T-helper 1 cell treated with Interleukin-12 subunit alpha and Interleukin-12 subunit beta and Interleukin-4 antibody, amounts not matched to agents 30 μg/mL and 1 μg/mL, for 36 hours (primary cell): ENCODE measurements at regions not wholly inside any gene's neighbourhood (a gene's known extent, or its start where the extent isn't known, plus 50 kb on each side); places are given as distances from the start of the nearest gene placed in this dataset.

ENCODE experiments used
- H3K27ac Mint-ChIP-seq: one replicate; pipeline ENCODE4 v1.8.0; 2021; ENCODE audit warnings: mild to moderate bottlenecking, mixed read lengths
- H3K27me3 Mint-ChIP-seq: one replicate; pipeline ENCODE4 v1.8.0; 2021; ENCODE audit warnings: low read depth, mixed read lengths
- H3K36me3 Mint-ChIP-seq: one replicate; pipeline ENCODE4 v1.8.0; 2021; ENCODE audit warnings: low read depth, mixed read lengths
- H3K4me1 Mint-ChIP-seq: one replicate; pipeline ENCODE4 v1.8.0; 2021; ENCODE audit warnings: low read depth, mixed read lengths
- H3K4me3 Mint-ChIP-seq: one replicate; pipeline ENCODE4 v1.8.0; 2021; ENCODE audit warnings: mild to moderate bottlenecking, moderate library complexity, mixed read lengths
- H3K9me3 Mint-ChIP-seq: one replicate; pipeline ENCODE4 v1.8.0; 2021; ENCODE audit warnings: mixed read lengths

DNA sequence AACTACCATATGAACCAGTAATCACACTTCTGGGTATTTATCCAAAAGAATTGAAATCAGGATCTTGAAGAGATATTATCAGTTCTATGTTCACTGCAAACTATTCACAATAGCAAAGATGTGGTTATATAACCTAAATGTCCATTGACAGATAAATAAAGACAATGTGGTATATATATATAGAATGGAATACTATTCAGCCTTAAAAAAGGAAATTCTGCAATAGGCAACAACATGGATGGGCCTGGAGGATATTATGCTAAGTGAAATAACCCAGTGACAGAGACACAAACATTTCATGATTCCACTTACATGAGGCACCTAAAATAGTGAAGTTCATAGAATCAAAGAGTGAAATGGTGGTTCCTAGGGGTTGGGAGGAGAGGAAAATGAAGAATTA, 90.6 kb upstream of the CDK1 start:
- no peaks in the 10 kb centered on the region for H3K27me3 Mint-ChIP-seq
- no peak overlapping the region for H3K27ac Mint-ChIP-seq
- peaks cover 16% of the 10 kb centered on the region for H3K4me1 Mint-ChIP-seq
- peaks cover 12% of the 10 kb centered on the region for H3K9me3 Mint-ChIP-seq
- peaks cover 29% of the 10 kb centered on the region for H3K36me3 Mint-ChIP-seq
- H3K4me3 Mint-ChIP-seq, result no peak overlapping the region

DNA sequence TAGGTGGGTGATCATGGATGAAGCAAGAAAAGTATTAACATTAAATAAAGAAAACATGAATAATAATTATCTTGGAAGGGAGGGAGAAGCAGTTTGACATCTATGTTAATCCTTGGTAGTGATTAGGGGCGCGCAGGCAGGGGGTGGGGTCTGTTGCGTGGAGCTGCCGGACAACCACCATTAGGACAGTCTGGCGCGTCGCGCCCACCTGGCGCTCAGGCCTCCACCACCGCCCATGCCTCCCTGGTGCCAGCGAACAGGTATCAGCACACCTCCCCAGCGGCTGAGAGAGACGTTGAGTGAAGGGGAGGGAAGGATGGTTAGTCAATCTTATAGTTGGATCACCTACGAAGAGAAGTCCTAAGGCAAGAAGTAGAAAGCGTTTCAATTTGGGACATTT, 94.2 kb upstream of the CDK1 start:
- peaks cover 9% of the 10 kb centered on the region for H3K9me3 Mint-ChIP-seq
- no peak overlapping the region for H3K4me3 Mint-ChIP-seq
- peaks cover 15% of the 10 kb centered on the region for H3K4me1 Mint-ChIP-seq
- no peaks in the 10 kb centered on the region for H3K27me3 Mint-ChIP-seq
- H3K36me3 Mint-ChIP-seq, result peaks cover 43% of the 10 kb centered on the region
- no peak overlapping the region for H3K27ac Mint-ChIP-seq

DNA sequence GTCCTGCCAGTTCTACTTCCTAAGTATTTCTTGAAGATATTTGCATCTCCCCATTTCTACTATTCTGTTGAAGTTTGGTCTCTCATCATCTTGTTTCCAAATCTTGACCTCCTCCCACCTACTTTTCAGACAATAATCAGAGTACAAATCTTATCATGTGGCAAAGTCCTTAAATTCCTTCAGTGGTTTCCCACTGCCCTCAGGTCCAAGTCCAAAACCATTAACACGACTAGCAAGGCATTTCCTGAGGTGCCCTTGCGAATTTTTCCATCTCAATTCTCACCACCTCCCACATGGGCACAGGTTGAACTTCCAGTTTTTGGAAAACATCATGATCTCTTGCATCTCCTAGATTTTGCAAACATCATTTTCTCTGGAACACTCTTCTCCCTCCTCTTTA, 97.2 kb upstream of the CDK1 start:
- Mint-ChIP-seq H3K4me3 (no peak overlapping the region), H3K9me3 (no peaks in the 10 kb centered on the region), H3K36me3 (peaks cover 43% of the 10 kb centered on the region), H3K4me1 (peaks cover 18% of the 10 kb centered on the region), H3K27ac (no peak overlapping the region), H3K27me3 (no peaks in the 10 kb centered on the region)

DNA sequence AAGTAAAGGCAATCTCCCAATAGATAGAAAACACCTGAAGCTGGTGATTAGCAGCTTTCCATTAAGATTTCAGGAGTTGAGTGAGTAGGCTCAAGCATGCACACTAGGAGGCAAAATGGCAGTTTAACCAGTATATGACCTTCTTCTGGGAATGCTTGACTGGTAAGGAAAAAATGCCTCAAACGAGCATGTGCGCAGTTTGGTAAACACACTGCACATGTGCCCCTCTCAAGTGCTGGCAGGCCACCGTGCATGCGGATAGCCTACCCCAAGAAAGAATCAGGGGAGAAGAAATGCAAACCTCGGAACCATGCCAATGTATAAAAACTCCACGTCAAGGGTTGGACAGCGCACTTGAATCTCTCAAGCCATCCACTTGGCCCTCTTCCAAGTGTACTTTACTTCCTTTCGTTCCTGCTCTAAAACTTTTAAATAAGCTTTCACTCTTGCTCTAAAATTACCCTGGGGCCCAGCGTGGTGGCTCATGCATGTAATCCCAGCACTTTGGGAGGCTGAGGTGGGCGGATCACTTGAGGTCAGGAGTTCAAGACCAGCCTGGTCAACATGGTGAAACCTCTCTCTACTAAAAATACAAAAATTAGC, 98.8 kb upstream of the CDK1 start:
- Mint-ChIP-seq H3K27ac (no peak overlapping the region), H3K27me3 (no peaks in the 10 kb centered on the region), H3K36me3 (peaks cover 47% of the 10 kb centered on the region), H3K4me3 (no peak overlapping the region), H3K4me1 (peaks cover 15% of the 10 kb centered on the region), H3K9me3 (peaks cover 3% of the 10 kb centered on the region)

DNA sequence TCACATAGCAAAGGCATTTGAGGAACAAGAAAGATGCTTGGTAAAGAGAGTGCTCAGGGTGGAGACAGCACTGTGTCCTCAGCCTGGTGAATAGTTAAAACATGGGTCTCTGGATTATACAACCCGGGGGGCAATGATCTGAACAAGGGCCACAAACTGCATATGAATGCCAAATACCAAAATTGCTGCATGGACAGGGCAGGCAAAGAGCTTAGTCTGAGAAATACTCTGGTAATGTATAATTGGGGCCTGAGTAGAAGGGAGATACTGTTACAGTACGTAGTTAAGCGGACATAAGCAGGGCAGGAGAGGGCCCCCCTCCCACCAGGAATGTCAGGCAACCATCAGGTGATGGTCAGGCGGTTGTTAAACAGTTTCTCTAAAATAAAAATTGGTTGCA, 99.3 kb upstream of the CDK1 start:
- H3K4me1 Mint-ChIP-seq, result peaks cover 12% of the 10 kb centered on the region
- no peaks in the 10 kb centered on the region for H3K27me3 Mint-ChIP-seq
- no peak overlapping the region for H3K4me3 Mint-ChIP-seq
- H3K9me3 Mint-ChIP-seq, result peaks cover 8% of the 10 kb centered on the region
- no peak overlapping the region for H3K27ac Mint-ChIP-seq
- H3K36me3 Mint-ChIP-seq, result peaks cover 49% of the 10 kb centered on the region

DNA sequence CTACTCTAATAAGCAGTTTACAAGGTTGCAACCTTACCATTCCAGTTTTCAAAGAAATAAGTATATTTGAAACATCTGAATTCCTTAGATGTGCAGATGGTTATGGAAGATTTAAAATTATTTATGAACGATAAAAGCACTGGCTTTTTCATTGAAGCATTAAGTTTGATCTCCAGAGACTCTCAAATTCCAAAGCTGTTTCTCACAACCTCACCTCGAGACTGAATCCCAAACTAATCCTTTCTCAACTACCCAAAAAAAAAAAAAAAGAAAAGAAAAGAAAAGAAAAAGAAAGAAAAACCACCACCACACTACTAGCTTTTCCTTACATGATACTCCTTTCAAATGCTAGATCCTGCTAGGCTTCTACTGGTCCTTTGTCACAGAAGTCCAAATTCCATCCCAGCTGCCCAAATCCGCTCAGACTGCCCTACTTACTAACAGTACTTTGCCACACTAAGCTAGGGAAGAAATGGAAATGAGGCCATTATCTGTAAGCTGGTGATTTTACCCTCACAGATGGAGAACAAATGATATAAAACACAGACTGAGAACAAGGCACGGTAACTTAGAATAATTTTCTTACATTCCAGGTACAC, 100.6 kb upstream of the CDK1 start:
- peaks cover 6% of the 10 kb centered on the region for H3K4me1 Mint-ChIP-seq
- H3K27me3 Mint-ChIP-seq, result no peaks in the 10 kb centered on the region
- H3K4me3 Mint-ChIP-seq, result no peak overlapping the region
- H3K9me3 Mint-ChIP-seq, result peaks cover 12% of the 10 kb centered on the region
- H3K36me3 Mint-ChIP-seq, result peaks cover 49% of the 10 kb centered on the region
- no peak overlapping the region for H3K27ac Mint-ChIP-seq

DNA sequence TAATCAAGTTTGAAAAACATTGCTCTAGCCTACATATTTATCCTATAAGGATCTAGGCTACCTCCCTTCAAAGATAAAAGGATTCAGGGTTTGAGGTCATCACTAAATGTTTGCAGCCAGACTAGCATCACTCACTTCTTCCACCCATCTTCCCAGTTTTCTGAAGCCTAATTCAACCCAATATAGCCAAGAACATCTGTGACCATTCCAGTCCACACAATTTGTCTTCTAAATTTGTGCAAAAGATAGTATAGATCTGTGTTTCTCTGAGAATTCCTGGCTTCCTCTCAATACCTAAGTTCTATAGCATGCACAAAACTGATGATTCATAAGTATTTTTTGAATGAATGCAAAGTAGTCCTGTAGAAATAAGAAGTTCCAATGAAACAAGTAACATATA, 103.0 kb upstream of the CDK1 start:
- Mint-ChIP-seq H3K4me1 (peaks cover 8% of the 10 kb centered on the region), H3K36me3 (peaks cover 42% of the 10 kb centered on the region), H3K27me3 (no peaks in the 10 kb centered on the region), H3K27ac (no peak overlapping the region), H3K4me3 (no peak overlapping the region), H3K9me3 (peaks cover 12% of the 10 kb centered on the region)

DNA sequence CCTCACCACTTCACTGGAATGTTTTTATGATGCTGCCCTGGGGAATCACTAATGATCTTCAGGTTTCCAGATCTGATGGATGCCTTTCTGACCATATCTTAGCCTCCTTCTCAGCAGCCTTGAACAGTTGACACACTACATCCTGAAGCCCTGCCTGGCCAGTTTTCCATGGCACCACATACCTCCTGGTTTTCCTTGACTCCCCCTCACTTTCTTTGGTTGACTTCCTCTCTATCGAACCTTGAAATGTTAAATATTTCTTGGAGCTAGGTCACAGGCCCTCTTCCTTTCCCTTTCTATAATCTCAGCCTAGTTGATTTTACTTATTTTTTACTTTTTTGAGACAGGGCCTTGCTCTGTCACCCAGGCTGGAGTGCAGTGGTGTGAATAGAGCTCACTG, 108.8 kb upstream of the CDK1 start:
- Mint-ChIP-seq H3K9me3 (peaks cover 9% of the 10 kb centered on the region), H3K4me3 (no peak overlapping the region), H3K27ac (peak overlapping the region; percentile 15)

DNA sequence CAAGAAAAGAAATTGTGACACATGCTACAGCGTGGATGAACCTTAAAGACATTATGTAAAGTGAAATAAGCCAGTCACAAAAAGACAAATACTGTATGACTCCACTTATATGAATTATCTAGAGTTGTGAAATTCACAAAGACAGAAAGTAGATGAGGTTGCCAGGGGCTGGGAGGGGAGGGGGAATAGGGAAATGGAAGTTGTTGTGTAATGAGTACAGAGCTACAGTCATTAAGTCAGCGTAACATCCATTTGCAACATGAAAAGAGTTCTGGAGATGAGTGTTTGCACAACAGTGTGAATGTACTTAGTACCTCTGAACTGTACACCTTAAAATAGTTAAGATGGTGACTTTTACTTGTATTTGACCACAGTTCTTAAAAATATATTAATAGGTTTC, 112.1 kb upstream of the CDK1 start:
- peaks cover 32% of the 10 kb centered on the region for H3K4me1 Mint-ChIP-seq
- no peaks in the 10 kb centered on the region for H3K27me3 Mint-ChIP-seq
- no peaks in the 10 kb centered on the region for H3K9me3 Mint-ChIP-seq
- H3K4me3 Mint-ChIP-seq, result no peak overlapping the region
- H3K27ac Mint-ChIP-seq, result no peak overlapping the region
- peaks cover 11% of the 10 kb centered on the region for H3K36me3 Mint-ChIP-seq

More for the DNA sequence above, 108.8 kb upstream of the CDK1 start:
- no peaks in the 10 kb centered on the region for H3K27me3 Mint-ChIP-seq
- peaks cover 12% of the 10 kb centered on the region for H3K4me1 Mint-ChIP-seq
- H3K36me3 Mint-ChIP-seq, result peaks cover 26% of the 10 kb centered on the region

DNA sequence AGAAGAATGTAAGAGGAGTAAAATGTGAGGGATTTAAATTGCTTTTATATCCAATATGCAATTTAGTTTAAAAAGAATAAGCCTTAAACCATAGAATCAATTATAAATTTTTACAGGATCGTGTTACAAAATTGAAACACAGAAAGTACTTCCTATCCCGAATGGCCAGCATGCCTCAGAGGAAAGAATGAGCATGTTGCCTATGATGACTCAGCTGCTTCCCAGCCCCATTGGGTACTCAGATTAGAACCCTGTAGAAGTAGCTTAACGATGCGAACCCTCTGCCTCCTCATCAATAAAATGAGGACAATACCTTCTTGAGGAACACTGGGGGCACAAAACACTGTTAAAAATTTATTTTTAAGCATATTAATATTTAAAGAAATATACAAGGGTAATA, 113.4 kb upstream of the CDK1 start:
- H3K27me3 Mint-ChIP-seq, result no peaks in the 10 kb centered on the region
- H3K4me3 Mint-ChIP-seq, result no peak overlapping the region
- H3K36me3 Mint-ChIP-seq, result peaks cover 16% of the 10 kb centered on the region
- no peaks in the 10 kb centered on the region for H3K9me3 Mint-ChIP-seq
- H3K4me1 Mint-ChIP-seq, result peaks cover 32% of the 10 kb centered on the region
- no peak overlapping the region for H3K27ac Mint-ChIP-seq

DNA sequence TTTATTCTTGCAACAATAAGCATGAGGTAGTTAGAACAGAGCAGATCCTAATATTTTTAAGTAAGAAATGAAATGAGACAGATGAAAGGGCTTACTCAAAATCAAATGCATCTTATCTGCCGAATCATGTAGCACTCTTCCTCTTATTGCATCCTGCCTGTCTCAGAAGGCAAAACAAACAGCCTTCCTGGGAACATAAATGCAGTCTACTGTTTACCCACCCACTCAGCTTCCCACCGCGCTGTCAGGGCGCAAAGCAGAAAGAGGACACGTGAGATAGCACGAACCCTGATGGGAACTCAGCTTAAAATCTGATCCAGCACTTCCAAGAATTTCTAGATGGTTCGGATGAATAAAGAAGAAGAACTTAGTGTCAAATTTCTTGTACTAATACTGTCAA, 114.4 kb upstream of the CDK1 start:
- Mint-ChIP-seq H3K9me3 (no peaks in the 10 kb centered on the region), H3K27me3 (no peaks in the 10 kb centered on the region), H3K36me3 (peaks cover 15% of the 10 kb centered on the region), H3K4me1 (peaks cover 32% of the 10 kb centered on the region), H3K27ac (no peak overlapping the region), H3K4me3 (no peak overlapping the region)

DNA sequence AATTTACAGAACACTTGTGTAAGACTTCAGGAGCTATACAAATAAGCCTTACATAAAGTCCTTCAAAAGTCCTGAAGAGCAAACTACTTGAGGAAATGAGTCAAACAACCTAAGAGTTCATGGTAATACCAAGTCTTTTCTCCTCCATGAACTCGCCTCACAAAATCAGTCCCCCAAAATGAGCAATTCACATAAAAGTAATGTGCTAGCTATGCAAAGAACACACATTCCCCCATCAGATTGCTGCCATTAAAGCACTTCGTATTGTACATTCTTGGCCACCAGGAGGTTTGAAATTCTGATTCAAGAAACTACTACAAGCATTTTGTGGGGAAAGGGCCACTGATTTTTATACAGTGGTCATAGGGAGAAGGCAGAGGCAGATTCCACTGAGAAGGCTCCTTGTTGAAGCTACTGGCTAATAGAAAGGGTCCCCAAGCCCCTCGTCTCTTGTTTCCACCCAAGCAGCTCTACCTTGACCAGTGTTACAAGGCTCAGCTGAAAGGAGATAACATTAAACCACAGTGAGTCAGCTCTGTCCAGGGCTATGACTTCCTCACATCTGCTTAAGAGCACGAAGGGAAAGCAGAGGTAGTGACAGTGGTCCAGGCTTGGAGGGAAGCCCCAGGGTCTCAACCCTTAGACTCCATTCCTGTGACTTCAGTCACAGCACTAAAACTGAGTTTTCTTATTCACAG, 115.2 kb upstream of the CDK1 start:
- no peak overlapping the region for H3K27ac Mint-ChIP-seq
- peaks cover 7% of the 10 kb centered on the region for H3K9me3 Mint-ChIP-seq

DNA sequence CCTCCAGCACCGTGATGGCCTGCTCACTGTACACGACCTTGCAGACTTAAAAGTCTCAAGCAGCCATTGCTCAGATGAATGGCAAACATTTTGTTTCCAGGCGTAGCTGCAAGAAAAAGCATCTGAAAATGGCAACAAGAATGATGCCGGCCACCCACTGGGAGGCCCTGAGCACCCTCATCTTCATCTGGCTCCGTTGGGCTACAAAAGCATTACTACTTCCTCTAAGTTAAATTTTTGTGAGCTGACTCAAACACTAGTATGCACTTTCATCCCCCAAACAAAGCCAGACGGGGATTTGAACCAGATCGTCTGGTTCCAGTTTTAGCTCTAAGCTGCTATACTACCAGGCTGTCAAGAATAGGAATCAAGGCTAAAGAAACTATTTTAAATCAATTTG, 116.6 kb upstream of the CDK1 start:
- Mint-ChIP-seq H3K27me3 (no peaks in the 10 kb centered on the region), H3K27ac (no peak overlapping the region), H3K9me3 (peaks cover 8% of the 10 kb centered on the region), H3K36me3 (peaks cover 30% of the 10 kb centered on the region), H3K4me1 (peaks cover 35% of the 10 kb centered on the region), H3K4me3 (no peak overlapping the region)

More for the DNA sequence above, 115.2 kb upstream of the CDK1 start:
- Mint-ChIP-seq H3K27me3 (no peaks in the 10 kb centered on the region), H3K4me3 (no peak overlapping the region), H3K4me1 (peaks cover 32% of the 10 kb centered on the region), H3K36me3 (peaks cover 22% of the 10 kb centered on the region)

DNA sequence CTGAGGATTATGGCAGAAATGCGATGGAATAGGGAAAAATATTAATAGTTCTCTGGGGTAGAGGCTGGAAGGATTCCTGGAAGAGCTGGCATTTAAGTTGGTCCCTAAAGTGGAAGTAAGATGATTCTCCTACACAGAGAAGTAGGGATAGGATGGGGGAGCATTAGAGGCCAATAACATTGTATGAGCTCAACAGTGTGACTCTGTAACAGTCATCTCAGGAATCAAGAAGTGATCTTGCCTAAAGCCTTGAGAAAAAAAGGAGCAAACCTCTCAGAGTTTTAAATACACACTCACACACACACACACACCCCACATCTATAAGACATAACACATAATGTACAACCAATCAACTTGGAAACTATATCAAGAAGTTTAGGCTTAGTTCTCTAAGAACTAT, 117.7 kb upstream of the CDK1 start:
- Mint-ChIP-seq H3K36me3 (peaks cover 36% of the 10 kb centered on the region), H3K4me3 (no peak overlapping the region), H3K27me3 (no peaks in the 10 kb centered on the region), H3K9me3 (peaks cover 8% of the 10 kb centered on the region), H3K4me1 (peaks cover 31% of the 10 kb centered on the region), H3K27ac (no peak overlapping the region)

DNA sequence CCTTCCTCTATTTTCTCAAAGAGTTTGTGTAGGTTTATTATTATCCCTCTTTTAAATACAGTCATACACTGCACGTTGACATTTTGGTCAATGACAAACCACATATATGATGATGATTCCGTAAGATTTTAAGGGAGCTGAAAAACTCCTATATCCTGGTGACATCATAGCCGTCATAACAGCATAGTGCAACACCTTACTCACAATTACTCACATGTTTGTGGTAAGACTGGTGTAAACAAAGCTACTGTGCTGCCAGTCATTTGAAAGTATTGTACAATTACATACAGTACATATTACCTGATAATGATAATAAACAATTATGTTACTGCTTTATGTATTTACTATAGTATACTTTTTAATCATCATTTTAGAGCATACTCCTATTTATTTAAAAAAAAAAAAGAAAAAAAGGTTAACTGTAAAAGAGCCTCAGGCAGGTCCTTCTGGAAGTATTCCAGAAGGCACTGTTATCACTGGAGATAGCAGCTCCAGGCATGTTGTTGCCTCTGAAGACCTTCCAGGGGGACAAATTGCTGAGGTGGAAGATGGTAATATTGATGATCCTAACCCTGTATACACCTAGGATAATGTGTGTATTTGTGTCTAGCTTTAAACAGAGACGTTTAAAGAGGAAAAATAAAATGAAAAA, 123.3 kb upstream of the CDK1 start:
- peaks cover 33% of the 10 kb centered on the region for H3K36me3 Mint-ChIP-seq
- H3K4me1 Mint-ChIP-seq, result peaks cover 16% of the 10 kb centered on the region
- no peaks in the 10 kb centered on the region for H3K27me3 Mint-ChIP-seq
- no peak overlapping the region for H3K27ac Mint-ChIP-seq
- no peak overlapping the region for H3K4me3 Mint-ChIP-seq
- peaks cover 8% of the 10 kb centered on the region for H3K9me3 Mint-ChIP-seq
